ENCODE measurements at regions not wholly inside any gene's neighbourhood (a gene's known extent, or its start where the extent isn't known, plus 50 kb on each side); places are given as distances from the start of the nearest gene placed in this dataset.
"Not testable (repeated sequence)": the region's sequence is repeated elsewhere in the genome, so short reads cannot be mapped to it uniquely, and the experiment has no call there.

GRCh38 chr17:27082023-27082774 lies 211.7 kb upstream of the WSB1 start:
- Mint-ChIP-seq H3K9me3 (no peaks in the 10 kb centered on the region), H3K36me3 (peaks cover 2% of the 10 kb centered on the region), H3K4me1 (no peaks in the 10 kb centered on the region), H3K4me3 (peak overlapping the region in 1 of 4 donors; percentile 30), H3K27ac (no peak overlapping the region), H3K27me3 (peaks cover 8% of the 10 kb centered on the region)

- peak overlapping the region in 1 of 4 donors; percentile 30 for H3K4me3 Mint-ChIP-seq
- H3K9me3 Mint-ChIP-seq: no peaks in the 10 kb centered on the region
- H3K36me3 Mint-ChIP-seq: peaks cover 3% of the 10 kb centered on the region
- H3K27me3 Mint-ChIP-seq: peaks cover 8% of the 10 kb centered on the region
- H3K27ac Mint-ChIP-seq: no peak overlapping the region
- H3K4me1 Mint-ChIP-seq: no peaks in the 10 kb centered on the region
Observed at GRCh38 chr17:27082775-27083154, 211.1 kb upstream of the WSB1 start.

- Mint-ChIP-seq H3K4me1 (no peaks in the 10 kb centered on the region), H3K36me3 (peaks cover 3% of the 10 kb centered on the region), H3K4me3 (no peak overlapping the region), H3K27me3 (peaks cover 5% of the 10 kb centered on the region), H3K9me3 (no peaks in the 10 kb centered on the region), H3K27ac (no peak overlapping the region)
Observed at GRCh38 chr17:27083408-27084185, 210.3 kb upstream of the WSB1 start.

- Mint-ChIP-seq H3K4me1 (no peaks in the 10 kb centered on the region), H3K36me3 (peaks cover 3% of the 10 kb centered on the region), H3K27me3 (peaks cover 5% of the 10 kb centered on the region), H3K4me3 (no peak overlapping the region), H3K9me3 (no peaks in the 10 kb centered on the region), H3K27ac (no peak overlapping the region)
Observed at GRCh38 chr17:27085517-27085916, 208.4 kb upstream of the WSB1 start.

GRCh38 chr17:27086526-27086925 lies 207.4 kb upstream of the WSB1 start:
- Mint-ChIP-seq H3K4me1 (peaks cover 0 to 1% (median 0%) of the 10 kb centered on the region in 3 donors), H3K36me3 (peaks cover 3% of the 10 kb centered on the region), H3K4me3 (no peak overlapping the region), H3K27ac (no peak overlapping the region), H3K9me3 (no peaks in the 10 kb centered on the region), H3K27me3 (peaks cover 5% of the 10 kb centered on the region)

- Mint-ChIP-seq H3K36me3 (peaks cover 3% of the 10 kb centered on the region), H3K4me3 (no peak overlapping the region), H3K9me3 (no peaks in the 10 kb centered on the region), H3K27me3 (peaks cover 5% of the 10 kb centered on the region), H3K27ac (no peak overlapping the region), H3K4me1 (peaks cover 0 to 1% (median 0%) of the 10 kb centered on the region in 3 donors)
Observed at GRCh38 chr17:27087935-27088766, 205.8 kb upstream of the WSB1 start.

GRCh38 chr17:27088767-27089078 lies 205.2 kb upstream of the WSB1 start:
- Mint-ChIP-seq H3K36me3 (peaks cover 3% of the 10 kb centered on the region), H3K27me3 (peaks cover 5% of the 10 kb centered on the region), H3K4me1 (peaks cover 0 to 1% (median 0%) of the 10 kb centered on the region in 3 donors), H3K27ac (no peak overlapping the region), H3K4me3 (no peak overlapping the region), H3K9me3 (no peaks in the 10 kb centered on the region)

- H3K27ac Mint-ChIP-seq, H3K36me3 Mint-ChIP-seq, H3K9me3 Mint-ChIP-seq, H3K4me1 Mint-ChIP-seq, H3K27me3 Mint-ChIP-seq: not testable (repeated sequence)
- peak overlapping the region in 1 of 4 donors; percentile 74 for H3K4me3 Mint-ChIP-seq
Observed at GRCh38 chr17:27089079-27089928, 204.6 kb upstream of the WSB1 start.

- Mint-ChIP-seq H3K4me1 (peaks cover 0 to 1% (median 0%) of the 10 kb centered on the region in 3 donors), H3K27ac (no peak overlapping the region), H3K27me3 (peaks cover 5% of the 10 kb centered on the region), H3K36me3 (peaks cover 3% of the 10 kb centered on the region), H3K4me3 (no peak overlapping the region), H3K9me3 (no peaks in the 10 kb centered on the region)
Observed at GRCh38 chr17:27089929-27090247, 204.0 kb upstream of the WSB1 start.

- not testable (repeated sequence) for H3K9me3 Mint-ChIP-seq, H3K36me3 Mint-ChIP-seq, H3K4me3 Mint-ChIP-seq, H3K27me3 Mint-ChIP-seq, H3K4me1 Mint-ChIP-seq, H3K27ac Mint-ChIP-seq
Observed at GRCh38 chr17:27090450-27091042, 203.4 kb upstream of the WSB1 start.

GRCh38 chr17:27091043-27091497 lies 202.8 kb upstream of the WSB1 start:
- peaks cover 1% of the 10 kb centered on the region for H3K36me3 Mint-ChIP-seq
- no peak overlapping the region for H3K27ac Mint-ChIP-seq
- peaks cover 4% of the 10 kb centered on the region for H3K27me3 Mint-ChIP-seq
- H3K4me3 Mint-ChIP-seq: peak overlapping the region in 1 of 4 donors; percentile 5
- no peaks in the 10 kb centered on the region for H3K9me3 Mint-ChIP-seq
- peaks cover 0 to 1% (median 0%) of the 10 kb centered on the region in 3 donors for H3K4me1 Mint-ChIP-seq

GRCh38 chr17:27094179-27094578 lies 199.7 kb upstream of the WSB1 start:
- H3K27me3 Mint-ChIP-seq, H3K4me3 Mint-ChIP-seq, H3K4me1 Mint-ChIP-seq, H3K36me3 Mint-ChIP-seq, H3K9me3 Mint-ChIP-seq, H3K27ac Mint-ChIP-seq: not testable (repeated sequence)

- H3K4me3 Mint-ChIP-seq, H3K4me1 Mint-ChIP-seq, H3K27ac Mint-ChIP-seq, H3K36me3 Mint-ChIP-seq, H3K27me3 Mint-ChIP-seq, H3K9me3 Mint-ChIP-seq: not testable (repeated sequence)
Observed at GRCh38 chr17:27095821-27096220, 198.1 kb upstream of the WSB1 start.

GRCh38 chr17:27099266-27099665 lies 194.6 kb upstream of the WSB1 start:
- H3K4me3 Mint-ChIP-seq, H3K9me3 Mint-ChIP-seq, H3K36me3 Mint-ChIP-seq, H3K27ac Mint-ChIP-seq, H3K4me1 Mint-ChIP-seq, H3K27me3 Mint-ChIP-seq: not testable (repeated sequence)
